Thyroid gland (tissue), 4 donors: ENCODE measurements at regions not wholly inside any gene's neighbourhood (a gene's known extent, or its start where the extent isn't known, plus 50 kb on each side); places are given as distances from the start of the nearest gene placed in this dataset.
"Not testable (repeated sequence)": the region's sequence is repeated elsewhere in the genome, so short reads cannot be mapped to it uniquely, and the experiment has no call there.

Experiments
- DNase-seq, 2 donors: peaks; one replicate each; pipeline ENCODE4 v3.0.0-alpha.2; 2019
- H3K27ac ChIP-seq, 3 donors: fragments of 200-600 bp; sonication (generic); 1 replicate in 2 of 3; 2 replicates in 1 of 3; pipeline ENCODE4 v1.5.1; 2016 to 2019; ENCODE audit warnings: mild to moderate bottlenecking in 1 of 3, moderate library complexity in 1 of 3
- H3K27me3 ChIP-seq: fragments of 200-600 bp; sonication (generic); one replicate; pipeline ENCODE4 v1.5.1; 2019
- H3K36me3 ChIP-seq, 2 donors: fragments of 200-600 bp; sonication (generic); one replicate each; pipeline ENCODE4 v1.5.1; 2016 to 2019
- H3K4me1 ChIP-seq, 2 donors: fragments of 200-600 bp; sonication (generic); one replicate each; pipeline ENCODE4 v1.5.1; 2017 to 2019
- H3K4me3 ChIP-seq, 3 donors: fragments of 200-600 bp; sonication (generic); replicated peaks in 1 of 3; 1 replicate in 2 of 3; 2 replicates in 1 of 3; pipeline ENCODE4 v1.5.1; 2016; ENCODE audit warnings: mild to moderate bottlenecking in 1 of 3
- H3K9me3 ChIP-seq: fragments of 200-600 bp; sonication (generic); one replicate; pipeline ENCODE4 v1.5.1; 2017
- CTCF ChIP-seq, 6 experiments: fragments of 200-600 bp in 3 of 6; fragments of 450-650 bp in 3 of 6; sonication (generic) in 3 of 6; IDR thresholded peaks; one replicate each; pipeline ENCODE4 v1.5.1; 2016 to 2019; ENCODE audit warnings: antibody characterized with exemption in 6 of 6, mild to moderate bottlenecking in 2 of 6, inconsistent platforms in 1 of 6, moderate library complexity in 1 of 6
- POLR2A ChIP-seq, 2 donors: fragments of 450-650 bp; IDR thresholded peaks; one replicate each; pipeline ENCODE4 v1.6.1; 2017; ENCODE audit warnings: antibody characterized with exemption in 2 of 2, mild to moderate bottlenecking in 2 of 2, moderate library complexity in 1 of 2
- WGBS, 2 donors: methylation state at CpG; one replicate each; pipeline ENCODE4 v1.1.5; 2017; 5-methylcytosine and 5-hydroxymethylcytosine counted together
- intact Hi-C: fragments of 100-400 bp; cut with DNase I; formaldehyde crosslinking; loops from one replicate; pipeline ENCODE4 v1.15.1; 2023

- H3K36me3 ChIP-seq = no peaks in the 10 kb centered on the region
- peaks cover 23 to 28% of the 10 kb centered on the region in 2 donors for H3K4me1 ChIP-seq
- intact Hi-C loops = no loop called here
- no peak overlapping the region for H3K4me3 ChIP-seq
- H3K9me3 ChIP-seq = no peaks in the 10 kb centered on the region
- peak overlapping the region; percentile 13 to 51 (median 38) for H3K27ac ChIP-seq
- 11 to 26% methylated on average over 10 to 12 of the region's 12 CpGs for WGBS, 2 donors
- peak; percentile 84 to 85 for DNase-seq
- no peaks in the 10 kb centered on the region for H3K27me3 ChIP-seq
- TF ChIP-seq CTCF (IDR thresholded peaks at IDR 0.05) = no peak
- no peak for TF ChIP-seq POLR2A (IDR thresholded peaks at IDR 0.05)
These were observed 57.5 kb upstream of the SORCS2 start for GRCh38 chr4:7134737-7135388.

- Histone ChIP-seq H3K27ac (peak overlapping the region in 2 of 3 donors; percentile 38 to 51), H3K4me1 (peaks cover 27 to 31% of the 10 kb centered on the region in 2 donors)
- H3K9me3 ChIP-seq, H3K27me3 ChIP-seq, intact Hi-C loops, H3K36me3 ChIP-seq, DNase-seq, H3K4me3 ChIP-seq: not testable (repeated sequence)
- WGBS, 2 donors = 86% methylated on average over 4 of the region's 4 CpGs
These were observed 58.3 kb upstream of the SORCS2 start for GRCh38 chr4:7133818-7134650.

GRCh38 chr4:7132730-7133582, 59.4 kb upstream of the SORCS2 start:
- intact Hi-C loops = no loop called here
- TF ChIP-seq POLR2A (IDR thresholded peaks at IDR 0.05) = no peak
- no peak for TF ChIP-seq CTCF (IDR thresholded peaks at IDR 0.05)
- Histone ChIP-seq H3K9me3 (no peaks in the 10 kb centered on the region), H3K27me3 (no peaks in the 10 kb centered on the region), H3K4me1 (peaks cover 36 to 41% of the 10 kb centered on the region in 2 donors), H3K36me3 (no peaks in the 10 kb centered on the region), H3K4me3 (no peak overlapping the region), H3K27ac (no peak overlapping the region)
- 91 to 98% methylated on average over 4 of the region's 4 CpGs for WGBS, 2 donors
- DNase-seq = no peak

GRCh38 chr4:7132249-7132648, 60.1 kb upstream of the SORCS2 start:
- 85 to 93% methylated on average over 11 of the region's 11 CpGs for WGBS, 2 donors
- no peak overlapping the region for H3K27ac ChIP-seq
- intact Hi-C loops = no loop called here

More at GRCh38 chr4:7132249-7132648, 60.1 kb upstream of the SORCS2 start:
- Histone ChIP-seq H3K27me3 (no peaks in the 10 kb centered on the region), H3K4me3 (no peak overlapping the region), H3K36me3 (no peaks in the 10 kb centered on the region), H3K4me1 (peaks cover 43 to 48% of the 10 kb centered on the region in 2 donors), H3K9me3 (no peaks in the 10 kb centered on the region)
- no peak for DNase-seq
- TF ChIP-seq CTCF (IDR thresholded peaks at IDR 0.05) = no peak
- TF ChIP-seq POLR2A (IDR thresholded peaks at IDR 0.05) = no peak
